ENCODE measurements at regions not wholly inside any gene's neighbourhood (a gene's known extent, or its start where the extent isn't known, plus 50 kb on each side); places are given as distances from the start of the nearest gene placed in this dataset.

GRCh38 chr15:56835718-56836171 is 82.7 kb upstream of the TCF12 start:
- intact Hi-C loops (cut with DNase I): loop anchor here (10.0 kb wide), 1 partner anchor 121 kb away; no protein-coding TSS in a partner anchor

GRCh38 chr15:56832125-56832524 is 86.3 kb upstream of the TCF12 start:
- H3K36me3 ChIP-seq: no peaks in the 10 kb centered on the region
- WGBS: 27% methylated on average over 5 of the region's 5 CpGs
- peaks cover 0 to 40% (median 30%) of the 10 kb centered on the region in 4 donors for H3K4me1 ChIP-seq
- H3K27ac ChIP-seq (replicated peaks in 1 of 4): peak overlapping the region; percentile 73 to 79 (median 76)
- peak overlapping the region in 1 of 4 donors; percentile 7 for H3K4me3 ChIP-seq
- no peak for DNase-seq (ENCODE audit: extremely low spot score)
- intact Hi-C loops (cut with DNase I): loop anchor here (10.0 kb wide), 1 partner anchor 117 kb away; no protein-coding TSS in a partner anchor
- TF ChIP-seq POLR2AphosphoS5 (IDR thresholded peaks at IDR 0.05): peak; percentile 41 to 52
- TF ChIP-seq, protein P1, sequence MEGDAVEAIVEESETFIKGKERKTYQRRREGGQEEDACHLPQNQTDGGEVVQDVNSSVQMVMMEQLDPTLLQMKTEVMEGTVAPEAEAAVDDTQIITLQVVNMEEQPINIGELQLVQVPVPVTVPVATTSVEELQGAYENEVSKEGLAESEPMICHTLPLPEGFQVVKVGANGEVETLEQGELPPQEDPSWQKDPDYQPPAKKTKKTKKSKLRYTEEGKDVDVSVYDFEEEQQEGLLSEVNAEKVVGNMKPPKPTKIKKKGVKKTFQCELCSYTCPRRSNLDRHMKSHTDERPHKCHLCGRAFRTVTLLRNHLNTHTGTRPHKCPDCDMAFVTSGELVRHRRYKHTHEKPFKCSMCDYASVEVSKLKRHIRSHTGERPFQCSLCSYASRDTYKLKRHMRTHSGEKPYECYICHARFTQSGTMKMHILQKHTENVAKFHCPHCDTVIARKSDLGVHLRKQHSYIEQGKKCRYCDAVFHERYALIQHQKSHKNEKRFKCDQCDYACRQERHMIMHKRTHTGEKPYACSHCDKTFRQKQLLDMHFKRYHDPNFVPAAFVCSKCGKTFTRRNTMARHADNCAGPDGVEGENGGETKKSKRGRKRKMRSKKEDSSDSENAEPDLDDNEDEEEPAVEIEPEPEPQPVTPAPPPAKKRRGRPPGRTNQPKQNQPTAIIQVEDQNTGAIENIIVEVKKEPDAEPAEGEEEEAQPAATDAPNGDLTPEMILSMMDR (IDR thresholded peaks at IDR 0.05): no peak
- no peaks in the 10 kb centered on the region for H3K27me3 ChIP-seq
- H3K9me3 ChIP-seq: no peaks in the 10 kb centered on the region

More at GRCh38 chr15:56835718-56836171, 82.7 kb upstream of the TCF12 start:
- no peaks in the 10 kb centered on the region for H3K9me3 ChIP-seq
- no peak overlapping the region for H3K27ac ChIP-seq (replicated peaks in 1 of 4)
- no peak overlapping the region for H3K4me3 ChIP-seq
- H3K4me1 ChIP-seq: peaks cover 0 to 43% (median 31%) of the 10 kb centered on the region in 4 donors
- no peaks in the 10 kb centered on the region for H3K27me3 ChIP-seq
- 35% methylated on average over 2 of the region's 2 CpGs for WGBS
- no peaks in the 10 kb centered on the region for H3K36me3 ChIP-seq
- TF ChIP-seq POLR2A (IDR thresholded peaks at IDR 0.05; ENCODE audit: low read depth) (no peak), EP300 (IDR thresholded peaks at IDR 0.05) (no peak), POLR2AphosphoS5 (IDR thresholded peaks at IDR 0.05) (no peak)
- TF ChIP-seq, protein P1 (IDR thresholded peaks at IDR 0.05): no peak
- DNase-seq (ENCODE audit: extremely low spot score): no peak

DNA sequence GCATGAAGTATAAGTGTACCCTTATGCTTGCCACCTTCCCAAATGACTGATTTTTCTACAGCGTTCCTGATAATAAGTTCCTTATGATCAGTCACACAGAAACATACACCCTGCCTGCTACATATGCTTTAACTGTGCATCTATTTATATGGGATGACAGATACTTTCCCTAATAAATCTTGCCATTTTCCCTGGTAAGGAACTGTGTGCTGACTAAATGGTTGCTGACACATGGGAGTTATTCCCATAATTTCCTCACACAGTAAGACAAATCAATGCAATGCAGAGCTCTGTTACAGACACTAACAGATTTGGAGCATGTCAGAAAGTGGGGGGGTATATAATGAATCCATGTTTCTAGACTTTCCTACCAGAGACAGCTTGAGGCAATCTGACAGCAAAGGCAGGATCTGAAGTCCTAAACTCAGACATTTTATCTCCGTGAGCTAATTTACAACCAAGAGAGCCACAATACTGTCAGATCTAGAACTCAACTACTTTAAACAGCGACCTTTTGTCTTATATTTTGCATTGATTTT is 86.9 kb upstream of the TCF12 start:
- intact Hi-C loops (cut with DNase I): loop anchor here (10.0 kb wide), 1 partner anchor 117 kb away; no protein-coding TSS in a partner anchor
- no peaks in the 10 kb centered on the region for H3K27me3 ChIP-seq
- WGBS: 89% methylated on average over 3 of the region's 3 CpGs
- no peak for DNase-seq (ENCODE audit: extremely low spot score)
- TF ChIP-seq POLR2A (IDR thresholded peaks at IDR 0.05; ENCODE audit: low read depth) (no peak), POLR2AphosphoS5 (IDR thresholded peaks at IDR 0.05) (no peak), EP300 (IDR thresholded peaks at IDR 0.05) (no peak)
- TF ChIP-seq, protein P1 (IDR thresholded peaks at IDR 0.05): no peak
- no peaks in the 10 kb centered on the region for H3K36me3 ChIP-seq
- peak overlapping the region; percentile 73 to 79 (median 76) for H3K27ac ChIP-seq (replicated peaks in 1 of 4)
- H3K4me3 ChIP-seq: no peak overlapping the region
- peaks cover 0 to 36% (median 28%) of the 10 kb centered on the region in 4 donors for H3K4me1 ChIP-seq
- H3K9me3 ChIP-seq: no peaks in the 10 kb centered on the region

- WGBS: 100% methylated on average over 2 of the region's 2 CpGs
- Histone ChIP-seq H3K4me1 (peaks cover 6 to 13% (median 8%) of the 10 kb centered on the region in 4 donors), H3K9me3 (no peaks in the 10 kb centered on the region), H3K36me3 (no peaks in the 10 kb centered on the region), H3K4me3 (no peak overlapping the region), H3K27me3 (no peaks in the 10 kb centered on the region), H3K27ac (replicated peaks in 1 of 4) (no peak overlapping the region)
- intact Hi-C loops (cut with DNase I): no loop called here
- no peak for TF ChIP-seq EP300 (IDR thresholded peaks at IDR 0.05)
- no peak for TF ChIP-seq POLR2AphosphoS5 (IDR thresholded peaks at IDR 0.05)
- TF ChIP-seq POLR2A (IDR thresholded peaks at IDR 0.05; ENCODE audit: low read depth): no peak
- TF ChIP-seq, protein P1 (IDR thresholded peaks at IDR 0.05): no peak
- DNase-seq (ENCODE audit: extremely low spot score): no peak
These were observed 90.9 kb upstream of the ZNF280D start for GRCh38 chr15:56824175-56824574.

Data from esophagus muscularis mucosa (tissue), 4 donors.